ENCODE measurements at regions not wholly inside any gene's neighbourhood (a gene's known extent, or its start where the extent isn't known, plus 50 kb on each side); places are given as distances from the start of the nearest gene placed in this dataset.

- no peaks in the 10 kb centered on the region for H3K36me3 ChIP-seq (ENCODE audit: low read depth)
Measured at GRCh38 chr10:109149666-109150350, 773.5 kb downstream of the XPNPEP1 start.

GRCh38 chr10:109127363-109127762 lies 795.9 kb downstream of the XPNPEP1 start:
- H3K4me3 ChIP-seq (ENCODE audit: severe bottlenecking) = no peak overlapping the region

More at GRCh38 chr10:109149666-109150350, 773.5 kb downstream of the XPNPEP1 start:
- no peaks in the 10 kb centered on the region for H3K27me3 ChIP-seq (ENCODE audit: insufficient read depth, poor library complexity, severe bottlenecking)
- H3K4me3 ChIP-seq (ENCODE audit: severe bottlenecking) = no peak overlapping the region
- no peaks in the 10 kb centered on the region for H3K4me1 ChIP-seq (ENCODE audit: insufficient read depth, poor library complexity, severe bottlenecking)
- DNase-seq (ENCODE audit: low spot score) (no peak), ATAC-seq (ENCODE audit: low read depth) (no peak)
- H3K27ac ChIP-seq (ENCODE audit: poor library complexity, severe bottlenecking) = no peak overlapping the region
- no peaks in the 10 kb centered on the region for H3K9me3 ChIP-seq (ENCODE audit: severe bottlenecking)
- no peak for TF ChIP-seq CTCF (IDR thresholded peaks at IDR 0.05; ENCODE audit: poor library complexity, severe bottlenecking)

GRCh38 chr10:109126541-109126940 lies 796.8 kb downstream of the XPNPEP1 start:
- ATAC-seq (ENCODE audit: low read depth) = no peak
- H3K9me3 ChIP-seq (ENCODE audit: severe bottlenecking) = peaks cover 3% of the 10 kb centered on the region
- no peaks in the 10 kb centered on the region for H3K27me3 ChIP-seq (ENCODE audit: insufficient read depth, poor library complexity, severe bottlenecking)
- H3K4me1 ChIP-seq (ENCODE audit: insufficient read depth, poor library complexity, severe bottlenecking) = no peaks in the 10 kb centered on the region
- no peaks in the 10 kb centered on the region for H3K36me3 ChIP-seq (ENCODE audit: low read depth)
- H3K27ac ChIP-seq (ENCODE audit: poor library complexity, severe bottlenecking) = no peak overlapping the region
- no peak for DNase-seq (ENCODE audit: low spot score)
- TF ChIP-seq CTCF (IDR thresholded peaks at IDR 0.05; ENCODE audit: poor library complexity, severe bottlenecking) = no peak
- no peak overlapping the region for H3K4me3 ChIP-seq (ENCODE audit: severe bottlenecking)

More at GRCh38 chr10:109127363-109127762, 795.9 kb downstream of the XPNPEP1 start:
- DNase-seq (ENCODE audit: low spot score) = no peak
- Histone ChIP-seq H3K4me1 (ENCODE audit: insufficient read depth, poor library complexity, severe bottlenecking) (no peaks in the 10 kb centered on the region), H3K9me3 (ENCODE audit: severe bottlenecking) (peaks cover 3% of the 10 kb centered on the region), H3K27me3 (ENCODE audit: insufficient read depth, poor library complexity, severe bottlenecking) (no peaks in the 10 kb centered on the region), H3K27ac (ENCODE audit: poor library complexity, severe bottlenecking) (no peak overlapping the region), H3K36me3 (ENCODE audit: low read depth) (no peaks in the 10 kb centered on the region)
- no peak for TF ChIP-seq CTCF (IDR thresholded peaks at IDR 0.05; ENCODE audit: poor library complexity, severe bottlenecking)
- no peak for ATAC-seq (ENCODE audit: low read depth)

- DNase-seq (ENCODE audit: low spot score) = no peak
- Histone ChIP-seq H3K27ac (ENCODE audit: poor library complexity, severe bottlenecking) (no peak overlapping the region), H3K4me1 (ENCODE audit: insufficient read depth, poor library complexity, severe bottlenecking) (no peaks in the 10 kb centered on the region), H3K27me3 (ENCODE audit: insufficient read depth, poor library complexity, severe bottlenecking) (no peaks in the 10 kb centered on the region), H3K9me3 (ENCODE audit: severe bottlenecking) (peaks cover 3% of the 10 kb centered on the region), H3K36me3 (ENCODE audit: low read depth) (no peaks in the 10 kb centered on the region), H3K4me3 (ENCODE audit: severe bottlenecking) (no peak overlapping the region)
- TF ChIP-seq CTCF (IDR thresholded peaks at IDR 0.05; ENCODE audit: poor library complexity, severe bottlenecking) = no peak
- no peak for ATAC-seq (ENCODE audit: low read depth)
Measured at GRCh38 chr10:109126016-109126415, 797.3 kb downstream of the XPNPEP1 start.

GRCh38 chr10:109115179-109115578 lies 808.1 kb downstream of the XPNPEP1 start:
- DNase-seq (ENCODE audit: low spot score) (no peak), ATAC-seq (ENCODE audit: low read depth) (no peak)
- no peak for TF ChIP-seq CTCF (IDR thresholded peaks at IDR 0.05; ENCODE audit: poor library complexity, severe bottlenecking)
- no peaks in the 10 kb centered on the region for H3K4me1 ChIP-seq (ENCODE audit: insufficient read depth, poor library complexity, severe bottlenecking)
- no peaks in the 10 kb centered on the region for H3K27me3 ChIP-seq (ENCODE audit: insufficient read depth, poor library complexity, severe bottlenecking)
- no peaks in the 10 kb centered on the region for H3K9me3 ChIP-seq (ENCODE audit: severe bottlenecking)
- H3K27ac ChIP-seq (ENCODE audit: poor library complexity, severe bottlenecking) = no peak overlapping the region
- H3K4me3 ChIP-seq (ENCODE audit: severe bottlenecking) = no peak overlapping the region
- no peaks in the 10 kb centered on the region for H3K36me3 ChIP-seq (ENCODE audit: low read depth)
